Mesothelial cell of epicardium (in vitro differentiated cells): ENCODE measurements at regions not wholly inside any gene's neighbourhood (a gene's known extent, or its start where the extent isn't known, plus 50 kb on each side); places are given as distances from the start of the nearest gene placed in this dataset.
A peak's percentile ranks its signal among the peaks of the same experiment; 100 is the strongest.

ENCODE experiments used
- DNase-seq, 2 experiments: peaks; one replicate each; pipeline ENCODE4 v3.0.0; 2021; ENCODE audit warnings: low spot score in 2 of 2; ENCODE audit not compliant: unreplicated experiment in 2 of 2
- H3K27ac Mint-ChIP-seq: 2 replicates; pipeline ENCODE4 v1.8.0; 2021; ENCODE audit warnings: mixed read lengths
- H3K27me3 Mint-ChIP-seq: 2 replicates; pipeline ENCODE4 v1.8.0; 2021; ENCODE audit warnings: low read depth, mixed read lengths
- H3K36me3 Mint-ChIP-seq: 2 replicates; pipeline ENCODE4 v1.8.0; 2021; ENCODE audit warnings: mixed read lengths
- H3K4me1 Mint-ChIP-seq: 2 replicates; pipeline ENCODE4 v1.8.0; 2021; ENCODE audit warnings: mixed read lengths
- H3K4me3 Mint-ChIP-seq: 2 replicates; pipeline ENCODE4 v1.8.0; 2021; ENCODE audit warnings: mild to moderate bottlenecking, moderate library complexity, mixed read lengths
- H3K9me3 Mint-ChIP-seq: 2 replicates; pipeline ENCODE4 v1.8.0; 2021; ENCODE audit warnings: mixed read lengths
- TF ChIP-seq, protein P1 (sequence below): fragments of 200-600 bp; sonication (generic); IDR thresholded peaks from one replicate; pipeline ENCODE4 v1.5.0; 2021; ENCODE audit warnings: antibody characterized with exemption; ENCODE audit not compliant: unreplicated experiment

- H3K4me3 Mint-ChIP-seq: no peak overlapping the region
- TF ChIP-seq, protein P1, sequence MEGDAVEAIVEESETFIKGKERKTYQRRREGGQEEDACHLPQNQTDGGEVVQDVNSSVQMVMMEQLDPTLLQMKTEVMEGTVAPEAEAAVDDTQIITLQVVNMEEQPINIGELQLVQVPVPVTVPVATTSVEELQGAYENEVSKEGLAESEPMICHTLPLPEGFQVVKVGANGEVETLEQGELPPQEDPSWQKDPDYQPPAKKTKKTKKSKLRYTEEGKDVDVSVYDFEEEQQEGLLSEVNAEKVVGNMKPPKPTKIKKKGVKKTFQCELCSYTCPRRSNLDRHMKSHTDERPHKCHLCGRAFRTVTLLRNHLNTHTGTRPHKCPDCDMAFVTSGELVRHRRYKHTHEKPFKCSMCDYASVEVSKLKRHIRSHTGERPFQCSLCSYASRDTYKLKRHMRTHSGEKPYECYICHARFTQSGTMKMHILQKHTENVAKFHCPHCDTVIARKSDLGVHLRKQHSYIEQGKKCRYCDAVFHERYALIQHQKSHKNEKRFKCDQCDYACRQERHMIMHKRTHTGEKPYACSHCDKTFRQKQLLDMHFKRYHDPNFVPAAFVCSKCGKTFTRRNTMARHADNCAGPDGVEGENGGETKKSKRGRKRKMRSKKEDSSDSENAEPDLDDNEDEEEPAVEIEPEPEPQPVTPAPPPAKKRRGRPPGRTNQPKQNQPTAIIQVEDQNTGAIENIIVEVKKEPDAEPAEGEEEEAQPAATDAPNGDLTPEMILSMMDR: no peak
- no peaks in the 10 kb centered on the region for H3K36me3 Mint-ChIP-seq
- H3K27ac Mint-ChIP-seq: no peak overlapping the region
- H3K27me3 Mint-ChIP-seq: peaks cover 6% of the 10 kb centered on the region
- no peaks in the 10 kb centered on the region for H3K4me1 Mint-ChIP-seq
- no peaks in the 10 kb centered on the region for H3K9me3 Mint-ChIP-seq
- peak in 1 of 2 experiments; percentile 28 for DNase-seq
Measured at GRCh38 chr9:91071184-91071990, 269.8 kb downstream of the SYK start.

DNA sequence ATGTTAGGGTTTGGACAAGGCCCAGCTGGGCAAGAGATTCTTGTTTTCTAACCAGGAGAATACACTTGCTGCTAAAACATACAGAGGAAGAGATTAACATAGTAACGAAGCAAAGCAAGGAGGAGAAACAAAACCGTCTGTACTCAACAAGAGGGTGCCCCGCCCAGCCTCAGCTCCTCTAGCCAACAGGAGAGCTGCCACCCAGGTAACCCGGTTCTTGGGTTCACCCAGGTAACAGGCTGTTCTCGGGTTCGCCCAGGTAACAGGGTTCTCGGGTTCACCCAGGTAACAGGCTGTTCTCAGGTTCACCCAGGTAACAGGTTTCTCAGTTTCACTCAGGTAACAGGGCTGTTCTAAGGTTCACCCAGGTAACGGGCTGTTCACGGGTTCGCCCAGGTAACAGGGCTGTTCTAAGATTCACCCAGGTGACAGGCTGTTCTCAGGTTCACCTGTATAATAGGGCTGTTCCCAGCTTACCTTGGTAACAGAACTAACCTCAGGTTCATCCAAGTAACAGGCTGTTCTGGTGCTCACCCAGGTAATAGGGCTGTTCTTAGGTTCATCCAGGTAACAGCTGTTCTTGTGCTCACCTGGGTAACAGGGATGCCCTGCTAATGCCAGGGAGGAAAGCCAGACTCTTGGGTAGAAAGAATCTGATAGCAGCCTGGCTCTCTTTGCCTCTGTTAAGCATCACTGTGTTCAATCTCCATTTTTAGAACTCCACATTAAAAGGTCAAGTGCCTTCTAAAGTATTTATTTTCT, 271.6 kb downstream of the SYK start:
- Mint-ChIP-seq H3K27ac (no peak overlapping the region), H3K36me3 (no peaks in the 10 kb centered on the region), H3K4me3 (no peak overlapping the region), H3K27me3 (peaks cover 3% of the 10 kb centered on the region), H3K9me3 (no peaks in the 10 kb centered on the region), H3K4me1 (no peaks in the 10 kb centered on the region)
- TF ChIP-seq, protein P1: no peak
- peak in 1 of 2 experiments; percentile 22 for DNase-seq

DNA sequence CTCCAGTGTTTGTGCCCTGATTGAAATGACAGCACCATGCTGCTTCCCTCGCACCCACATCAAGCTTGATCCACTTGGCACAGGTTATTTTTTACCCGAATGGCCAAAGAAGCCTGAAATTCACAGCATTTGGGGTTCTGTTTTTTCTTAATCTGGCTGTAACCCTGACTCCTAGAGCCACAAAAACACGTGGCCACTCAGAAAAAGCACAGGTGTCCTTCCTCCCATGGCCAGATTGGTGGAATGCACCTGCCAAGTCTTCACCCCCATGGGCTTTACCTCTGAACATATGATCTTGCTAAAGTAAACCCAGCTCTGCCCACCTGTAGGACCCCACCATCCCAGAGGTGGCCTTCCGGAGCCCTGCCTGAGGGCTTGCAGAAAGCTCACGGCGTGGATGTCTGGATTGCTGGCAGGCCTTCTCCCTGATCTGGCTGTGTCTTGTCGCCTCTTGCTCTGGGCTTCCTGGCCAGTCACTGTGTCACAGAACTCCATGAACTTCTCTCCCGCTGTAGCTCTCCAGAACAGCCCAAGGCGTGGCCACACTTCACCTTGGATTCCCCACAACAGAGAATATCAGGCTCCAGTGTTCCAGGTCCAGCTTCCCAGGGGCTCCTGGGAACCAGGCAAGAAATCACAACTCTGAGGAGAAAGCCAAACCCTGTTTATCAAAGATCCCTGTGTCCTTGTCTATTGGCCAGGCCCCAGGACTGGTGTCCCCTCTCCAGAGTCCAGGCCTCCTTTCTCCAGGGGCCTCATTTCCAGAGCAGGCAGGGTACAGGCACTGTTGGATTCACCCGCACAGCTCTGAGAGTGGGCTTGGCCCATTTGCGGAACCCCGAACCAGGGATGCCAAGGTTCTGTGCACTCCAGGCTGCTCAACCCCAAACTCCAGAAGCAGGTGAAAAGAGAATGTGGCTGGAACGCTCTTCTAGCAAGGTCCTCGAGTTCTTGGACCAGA, 272.5 kb downstream of the SYK start:
- DNase-seq: peak in 1 of 2 experiments; percentile 29
- H3K27me3 Mint-ChIP-seq: peaks cover 3% of the 10 kb centered on the region
- H3K4me3 Mint-ChIP-seq: no peak overlapping the region
- no peaks in the 10 kb centered on the region for H3K9me3 Mint-ChIP-seq
- H3K27ac Mint-ChIP-seq: no peak overlapping the region
- H3K4me1 Mint-ChIP-seq: no peaks in the 10 kb centered on the region
- TF ChIP-seq, protein P1: no peak
- no peaks in the 10 kb centered on the region for H3K36me3 Mint-ChIP-seq

GRCh38 chr9:91074866-91075265, 273.2 kb downstream of the SYK start:
- TF ChIP-seq, protein P1: no peak
- Mint-ChIP-seq H3K4me1 (no peaks in the 10 kb centered on the region), H3K27me3 (peaks cover 3% of the 10 kb centered on the region), H3K9me3 (no peaks in the 10 kb centered on the region), H3K4me3 (no peak overlapping the region), H3K36me3 (no peaks in the 10 kb centered on the region), H3K27ac (no peak overlapping the region)
- peak in 1 of 2 experiments; percentile 33 for DNase-seq

GRCh38 chr9:91075279-91075678, 273.7 kb downstream of the SYK start:
- TF ChIP-seq, protein P1: no peak
- H3K27ac Mint-ChIP-seq: no peak overlapping the region
- peak in 1 of 2 experiments; percentile 19 for DNase-seq
- H3K9me3 Mint-ChIP-seq: no peaks in the 10 kb centered on the region
- H3K27me3 Mint-ChIP-seq: peaks cover 3% of the 10 kb centered on the region
- no peaks in the 10 kb centered on the region for H3K4me1 Mint-ChIP-seq
- H3K36me3 Mint-ChIP-seq: no peaks in the 10 kb centered on the region
- H3K4me3 Mint-ChIP-seq: no peak overlapping the region
